ENCODE measurements at regions not wholly inside any gene's neighbourhood (a gene's known extent, or its start where the extent isn't known, plus 50 kb on each side); places are given as distances from the start of the nearest gene placed in this dataset.

GRCh38 chr3:124407260-124407659 is 323.0 kb upstream of the UMPS start:
- no peak for DNase-seq (ENCODE audit: low spot score)
- in situ Hi-C loops (cut with HindIII; ENCODE audit: low sequenced_read_pairs) = no loop called here

- no peak for DNase-seq (ENCODE audit: low spot score)
- in situ Hi-C loops (cut with HindIII; ENCODE audit: low sequenced_read_pairs) = no loop called here
Measured at GRCh38 chr3:124409650-124410275, 320.5 kb upstream of the UMPS start.

DNA sequence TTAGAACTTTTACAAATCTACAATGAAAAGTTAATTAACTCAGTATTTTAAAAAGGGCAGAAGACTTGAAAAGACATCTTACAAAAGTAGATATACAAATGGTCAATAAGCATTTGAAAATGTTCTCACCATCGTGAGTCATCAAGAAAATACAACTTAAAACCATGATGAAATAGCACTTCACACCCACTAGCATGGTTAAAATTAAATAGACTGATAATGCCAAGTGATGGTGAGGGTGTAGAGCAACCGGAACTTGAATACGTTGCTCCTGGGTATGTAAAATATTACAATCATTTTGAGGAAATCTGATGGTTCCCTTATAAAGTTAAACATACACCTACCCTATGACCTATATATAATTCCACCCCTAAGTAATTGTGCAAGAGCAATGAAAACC is 319.8 kb upstream of the UMPS start:
- no peak for DNase-seq (ENCODE audit: low spot score)
- in situ Hi-C loops (cut with HindIII; ENCODE audit: low sequenced_read_pairs) = no loop called here

- no peak for DNase-seq (ENCODE audit: low spot score)
- in situ Hi-C loops (cut with HindIII; ENCODE audit: low sequenced_read_pairs) = no loop called here
Measured at GRCh38 chr3:124411728-124412127, 318.5 kb upstream of the UMPS start.

- in situ Hi-C loops (cut with HindIII; ENCODE audit: low sequenced_read_pairs) = no loop called here
- no peak for DNase-seq (ENCODE audit: low spot score)
Measured at GRCh38 chr3:124412644-124413043, 317.6 kb upstream of the UMPS start.

GRCh38 chr3:124413393-124413792 is 316.9 kb upstream of the UMPS start:
- no peak for DNase-seq (ENCODE audit: low spot score)
- in situ Hi-C loops (cut with HindIII; ENCODE audit: low sequenced_read_pairs) = no loop called here

GRCh38 chr3:124413989-124414598 is 316.2 kb upstream of the UMPS start:
- in situ Hi-C loops (cut with HindIII; ENCODE audit: low sequenced_read_pairs) = no loop called here
- DNase-seq (ENCODE audit: low spot score) = no peak

- no peak for DNase-seq (ENCODE audit: low spot score)
- in situ Hi-C loops (cut with HindIII; ENCODE audit: low sequenced_read_pairs) = no loop called here
Measured at GRCh38 chr3:124415446-124415960, 314.7 kb upstream of the UMPS start.

- in situ Hi-C loops (cut with HindIII; ENCODE audit: low sequenced_read_pairs) = no loop called here
- no peak for DNase-seq (ENCODE audit: low spot score)
Measured at GRCh38 chr3:124419303-124419702, 310.9 kb upstream of the UMPS start.

DNA sequence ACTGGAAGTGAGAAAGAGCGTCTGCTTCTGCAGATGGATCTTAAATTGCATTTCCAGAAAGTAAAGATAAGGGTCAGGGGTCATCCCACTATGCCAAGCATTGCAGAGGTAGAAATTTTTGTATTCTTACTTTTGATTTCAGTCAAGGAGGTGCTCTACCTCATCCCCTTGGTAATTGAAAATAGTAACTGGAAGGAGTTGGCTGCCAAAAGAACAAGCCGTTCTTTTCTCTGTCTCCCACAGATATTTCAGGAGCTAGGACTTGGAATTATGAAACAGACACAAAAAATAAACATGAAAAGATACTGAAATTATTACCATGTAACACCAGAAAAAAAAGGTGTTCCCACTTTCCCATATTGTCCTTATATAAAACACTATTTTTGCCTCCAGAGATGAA is 309.9 kb upstream of the UMPS start:
- in situ Hi-C loops (cut with HindIII; ENCODE audit: low sequenced_read_pairs) = no loop called here
- no peak for DNase-seq (ENCODE audit: low spot score)

- DNase-seq (ENCODE audit: low spot score) = no peak
- in situ Hi-C loops (cut with HindIII; ENCODE audit: low sequenced_read_pairs) = no loop called here
Measured at GRCh38 chr3:124422805-124423204, 307.4 kb upstream of the UMPS start.

GRCh38 chr3:124424396-124424795 is 305.9 kb upstream of the UMPS start:
- no peak for DNase-seq (ENCODE audit: low spot score)
- in situ Hi-C loops (cut with HindIII; ENCODE audit: low sequenced_read_pairs) = no loop called here

GRCh38 chr3:124425972-124426371 is 304.3 kb upstream of the UMPS start:
- DNase-seq (ENCODE audit: low spot score) = no peak
- in situ Hi-C loops (cut with HindIII; ENCODE audit: low sequenced_read_pairs) = no loop called here

- in situ Hi-C loops (cut with HindIII; ENCODE audit: low sequenced_read_pairs) = no loop called here
- DNase-seq (ENCODE audit: low spot score) = no peak
Measured at GRCh38 chr3:124428372-124429128, 301.7 kb upstream of the UMPS start.

DNA sequence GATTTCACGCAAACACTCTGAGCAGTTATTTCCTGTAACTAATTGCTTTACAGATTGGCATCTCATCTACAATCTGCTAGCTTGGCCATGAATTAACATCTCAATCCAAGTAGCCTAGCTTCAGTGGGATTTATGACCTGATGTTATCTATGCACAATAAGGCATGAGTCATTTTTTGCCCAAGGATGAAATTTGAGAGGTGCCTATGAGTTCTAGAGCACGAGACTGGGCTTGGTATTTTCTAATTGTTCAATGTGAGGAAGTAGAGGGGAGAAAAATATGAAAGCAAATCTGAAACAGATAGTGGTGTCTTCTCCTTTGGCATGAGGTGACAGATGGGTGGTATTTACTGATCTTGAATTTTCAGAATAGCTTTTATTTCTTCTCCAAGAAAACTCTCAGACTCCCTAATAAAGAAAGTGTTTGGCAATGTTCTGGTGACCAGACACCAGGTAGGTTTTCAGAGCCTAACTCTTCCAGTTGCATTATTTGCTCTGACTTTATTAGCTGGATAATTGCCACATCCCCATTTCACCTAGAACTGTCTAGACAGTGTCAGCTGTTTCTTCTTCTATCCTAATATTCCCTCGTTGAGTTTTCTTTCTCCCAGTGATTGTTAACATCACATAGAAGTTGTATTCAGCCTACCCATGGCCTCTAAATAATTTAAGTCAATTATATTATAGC is 301.0 kb upstream of the UMPS start:
- peak; percentile 48 for DNase-seq (ENCODE audit: low spot score)
- in situ Hi-C loops (cut with HindIII; ENCODE audit: low sequenced_read_pairs) = no loop called here

GRCh38 chr3:124431331-124431994 is 298.8 kb upstream of the UMPS start:
- in situ Hi-C loops (cut with HindIII; ENCODE audit: low sequenced_read_pairs) = no loop called here
- no peak for DNase-seq (ENCODE audit: low spot score)

- DNase-seq (ENCODE audit: low spot score) = no peak
- in situ Hi-C loops (cut with HindIII; ENCODE audit: low sequenced_read_pairs) = no loop called here
Measured at GRCh38 chr3:124434176-124434575, 296.1 kb upstream of the UMPS start.

GRCh38 chr3:124435467-124435866 is 294.8 kb upstream of the UMPS start:
- DNase-seq (ENCODE audit: low spot score) = no peak
- in situ Hi-C loops (cut with HindIII; ENCODE audit: low sequenced_read_pairs) = no loop called here

- in situ Hi-C loops (cut with HindIII; ENCODE audit: low sequenced_read_pairs) = no loop called here
- no peak for DNase-seq (ENCODE audit: low spot score)
Measured at GRCh38 chr3:124438813-124439212, 291.4 kb upstream of the UMPS start.
